ENCODE measurements at regions not wholly inside any gene's neighbourhood (a gene's known extent, or its start where the extent isn't known, plus 50 kb on each side); places are given as distances from the start of the nearest gene placed in this dataset.

DNA sequence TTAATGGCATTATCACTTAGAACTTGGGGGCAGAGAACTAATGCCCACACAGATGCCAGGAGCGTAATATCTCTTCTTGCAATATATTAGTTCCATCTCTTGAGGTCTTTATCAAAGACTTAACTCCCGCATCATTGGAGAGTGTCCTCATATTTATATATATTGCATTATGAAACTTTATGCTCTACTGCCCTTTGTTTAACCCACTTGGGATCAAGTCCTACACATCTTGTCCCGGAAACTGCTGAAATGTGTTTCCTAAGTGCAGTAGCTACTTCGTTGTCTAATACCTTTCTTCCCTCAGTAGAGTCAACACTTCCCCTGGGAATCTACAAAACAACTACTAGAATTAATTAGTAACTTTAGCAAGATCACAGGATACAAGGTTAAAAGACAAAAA is 1029.2 kb downstream of the OTOL1 start:
- Histone ChIP-seq H3K27me3 (ENCODE audit: control insufficient read depth, insufficient read depth, low read length) (no peaks in the 10 kb centered on the region), H3K4me3 (ENCODE audit: low read depth, low read length) (no peak overlapping the region), H3K36me3 (ENCODE audit: control insufficient read depth, insufficient read depth, low read length) (no peaks in the 10 kb centered on the region)
- TF ChIP-seq, protein P1, sequence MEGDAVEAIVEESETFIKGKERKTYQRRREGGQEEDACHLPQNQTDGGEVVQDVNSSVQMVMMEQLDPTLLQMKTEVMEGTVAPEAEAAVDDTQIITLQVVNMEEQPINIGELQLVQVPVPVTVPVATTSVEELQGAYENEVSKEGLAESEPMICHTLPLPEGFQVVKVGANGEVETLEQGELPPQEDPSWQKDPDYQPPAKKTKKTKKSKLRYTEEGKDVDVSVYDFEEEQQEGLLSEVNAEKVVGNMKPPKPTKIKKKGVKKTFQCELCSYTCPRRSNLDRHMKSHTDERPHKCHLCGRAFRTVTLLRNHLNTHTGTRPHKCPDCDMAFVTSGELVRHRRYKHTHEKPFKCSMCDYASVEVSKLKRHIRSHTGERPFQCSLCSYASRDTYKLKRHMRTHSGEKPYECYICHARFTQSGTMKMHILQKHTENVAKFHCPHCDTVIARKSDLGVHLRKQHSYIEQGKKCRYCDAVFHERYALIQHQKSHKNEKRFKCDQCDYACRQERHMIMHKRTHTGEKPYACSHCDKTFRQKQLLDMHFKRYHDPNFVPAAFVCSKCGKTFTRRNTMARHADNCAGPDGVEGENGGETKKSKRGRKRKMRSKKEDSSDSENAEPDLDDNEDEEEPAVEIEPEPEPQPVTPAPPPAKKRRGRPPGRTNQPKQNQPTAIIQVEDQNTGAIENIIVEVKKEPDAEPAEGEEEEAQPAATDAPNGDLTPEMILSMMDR (IDR thresholded peaks at IDR 0.05; ENCODE audit: insufficient read depth, low read length, severe bottlenecking), result no peak
- DNase-seq (ENCODE audit: low read depth) (no peak), FAIRE-seq (no peak)

DNA sequence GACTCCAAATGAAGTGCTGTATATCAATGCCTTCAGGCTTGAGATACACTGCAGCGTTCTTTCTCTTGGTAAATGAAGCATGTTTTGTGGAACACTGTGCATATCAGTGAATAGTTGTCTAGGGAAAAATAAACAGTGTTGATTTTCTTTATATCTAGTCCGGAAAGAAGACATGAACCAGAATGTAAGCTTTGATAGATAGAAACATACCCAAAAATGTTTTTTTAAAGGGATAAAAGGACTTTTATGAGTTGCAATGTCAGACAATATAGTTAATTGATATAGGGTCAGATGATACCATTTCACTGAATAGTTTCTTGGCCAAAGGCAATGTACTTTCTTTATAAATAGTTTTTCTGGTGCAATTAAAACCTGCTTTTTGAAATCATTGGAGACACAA is 1037.8 kb downstream of the OTOL1 start:
- DNase-seq (ENCODE audit: low read depth) (no peak), FAIRE-seq (no peak)
- H3K36me3 ChIP-seq (ENCODE audit: control insufficient read depth, insufficient read depth, low read length), result no peaks in the 10 kb centered on the region
- H3K27me3 ChIP-seq (ENCODE audit: control insufficient read depth, insufficient read depth, low read length), result no peaks in the 10 kb centered on the region
- H3K4me3 ChIP-seq (ENCODE audit: low read depth, low read length), result no peak overlapping the region
- TF ChIP-seq, protein P1 (IDR thresholded peaks at IDR 0.05; ENCODE audit: insufficient read depth, low read length, severe bottlenecking), result no peak

DNA sequence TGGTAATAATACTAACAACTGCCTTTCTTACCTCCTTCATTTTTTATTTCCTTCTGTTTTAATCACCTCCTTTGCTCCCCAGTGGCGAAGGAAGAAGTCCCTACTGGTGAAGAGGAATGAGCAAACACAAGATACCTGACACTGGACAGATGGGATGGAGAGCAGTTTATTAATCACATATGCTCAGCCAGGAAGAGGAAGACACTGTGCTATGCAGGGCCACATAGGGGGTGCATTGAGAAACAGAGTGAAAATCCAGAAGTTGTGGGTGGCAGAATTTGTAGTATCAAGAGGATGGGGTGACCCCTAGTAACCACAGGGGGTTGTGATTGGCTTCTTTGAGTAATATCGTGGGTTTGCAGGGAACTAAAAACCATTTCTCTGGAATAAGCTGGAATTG is 1041.9 kb downstream of the OTOL1 start:
- H3K4me3 ChIP-seq (ENCODE audit: low read depth, low read length), result no peak overlapping the region
- H3K27me3 ChIP-seq (ENCODE audit: control insufficient read depth, insufficient read depth, low read length), result no peaks in the 10 kb centered on the region
- DNase-seq (ENCODE audit: low read depth) (no peak), FAIRE-seq (no peak)
- no peaks in the 10 kb centered on the region for H3K36me3 ChIP-seq (ENCODE audit: control insufficient read depth, insufficient read depth, low read length)
- TF ChIP-seq, protein P1 (IDR thresholded peaks at IDR 0.05; ENCODE audit: insufficient read depth, low read length, severe bottlenecking), result no peak

DNA sequence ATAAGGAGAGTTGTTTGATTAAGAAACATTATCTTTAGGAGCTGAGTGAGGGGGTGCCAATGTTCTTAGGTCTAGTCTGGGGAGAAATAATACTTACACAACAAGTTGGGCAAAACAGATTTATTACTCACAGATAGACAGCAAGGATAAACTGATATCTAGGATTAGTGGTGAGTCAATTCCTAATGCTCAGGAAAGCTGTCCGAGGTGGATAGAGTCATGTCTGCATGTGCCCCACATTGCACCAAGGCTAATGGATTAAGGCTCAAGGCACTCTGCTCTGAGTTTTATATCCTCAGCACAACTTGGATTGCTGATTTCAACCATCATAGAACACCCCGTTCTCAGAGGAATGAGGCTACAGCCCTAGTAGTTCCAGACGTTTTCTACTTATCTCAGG is 1042.3 kb downstream of the OTOL1 start:
- H3K27me3 ChIP-seq (ENCODE audit: control insufficient read depth, insufficient read depth, low read length), result no peaks in the 10 kb centered on the region
- no peak for FAIRE-seq
- no peak for DNase-seq (ENCODE audit: low read depth)
- H3K4me3 ChIP-seq (ENCODE audit: low read depth, low read length), result no peak overlapping the region
- TF ChIP-seq, protein P1 (IDR thresholded peaks at IDR 0.05; ENCODE audit: insufficient read depth, low read length, severe bottlenecking), result no peak
- no peaks in the 10 kb centered on the region for H3K36me3 ChIP-seq (ENCODE audit: control insufficient read depth, insufficient read depth, low read length)

DNA sequence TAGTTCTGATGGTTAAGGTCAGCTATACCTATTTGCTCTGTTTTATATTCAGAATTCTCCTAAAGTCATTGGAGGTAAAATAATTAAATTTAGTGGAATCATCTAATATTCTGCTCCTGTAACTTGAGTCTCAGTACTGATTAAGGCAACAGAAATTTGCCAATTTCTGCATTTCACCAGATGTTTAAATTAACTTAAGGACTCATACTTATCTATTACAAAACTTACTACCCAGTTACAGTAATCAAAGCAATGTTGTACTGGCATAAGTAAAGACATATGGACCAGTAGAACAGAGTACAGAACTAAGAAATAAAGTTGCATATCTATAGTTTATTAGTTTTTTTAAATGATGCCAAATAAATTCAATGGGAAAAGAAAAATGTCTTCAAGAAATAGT is 1043.8 kb downstream of the OTOL1 start:
- no peak for FAIRE-seq
- Histone ChIP-seq H3K4me3 (ENCODE audit: low read depth, low read length) (no peak overlapping the region), H3K36me3 (ENCODE audit: control insufficient read depth, insufficient read depth, low read length) (no peaks in the 10 kb centered on the region), H3K27me3 (ENCODE audit: control insufficient read depth, insufficient read depth, low read length) (no peaks in the 10 kb centered on the region)
- DNase-seq (ENCODE audit: low read depth), result no peak
- TF ChIP-seq, protein P1 (IDR thresholded peaks at IDR 0.05; ENCODE audit: insufficient read depth, low read length, severe bottlenecking), result no peak

DNA sequence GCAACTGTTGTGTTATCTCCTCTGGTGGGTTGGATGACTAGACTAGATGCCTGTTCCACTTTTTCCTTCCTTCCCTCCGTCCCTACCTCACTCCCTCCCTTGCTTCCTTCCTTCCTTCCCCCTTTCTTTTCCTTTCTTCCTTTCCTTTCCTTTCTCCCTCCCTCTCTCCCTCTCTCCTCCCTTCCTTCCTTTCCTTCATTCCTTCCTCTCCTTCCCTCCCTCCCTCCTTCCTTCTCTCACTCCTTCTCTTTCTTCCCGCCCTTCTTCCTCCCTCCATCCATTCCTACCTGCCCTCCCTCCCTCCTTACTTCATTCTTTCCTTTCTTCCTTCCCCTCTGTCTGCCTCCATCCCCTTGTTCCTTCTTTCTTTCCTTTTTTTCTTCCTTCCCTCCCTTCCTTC is 1045.3 kb downstream of the OTOL1 start:
- Histone ChIP-seq H3K27me3 (ENCODE audit: control insufficient read depth, insufficient read depth, low read length) (no peaks in the 10 kb centered on the region), H3K36me3 (ENCODE audit: control insufficient read depth, insufficient read depth, low read length) (no peaks in the 10 kb centered on the region), H3K4me3 (ENCODE audit: low read depth, low read length) (no peak overlapping the region)
- DNase-seq (ENCODE audit: low read depth) (no peak), FAIRE-seq (no peak)
- TF ChIP-seq, protein P1 (IDR thresholded peaks at IDR 0.05; ENCODE audit: insufficient read depth, low read length, severe bottlenecking), result no peak
